Epidermal melanocyte (primary cell): ENCODE measurements at regions not wholly inside any gene's neighbourhood (a gene's known extent, or its start where the extent isn't known, plus 50 kb on each side); places are given as distances from the start of the nearest gene placed in this dataset.

Experiments used
- DNase-seq: peaks from one replicate; pipeline ENCODE4 v3.0.0; 2011; ENCODE audit warnings: low spot score; ENCODE audit not compliant: insufficient read length

DNA sequence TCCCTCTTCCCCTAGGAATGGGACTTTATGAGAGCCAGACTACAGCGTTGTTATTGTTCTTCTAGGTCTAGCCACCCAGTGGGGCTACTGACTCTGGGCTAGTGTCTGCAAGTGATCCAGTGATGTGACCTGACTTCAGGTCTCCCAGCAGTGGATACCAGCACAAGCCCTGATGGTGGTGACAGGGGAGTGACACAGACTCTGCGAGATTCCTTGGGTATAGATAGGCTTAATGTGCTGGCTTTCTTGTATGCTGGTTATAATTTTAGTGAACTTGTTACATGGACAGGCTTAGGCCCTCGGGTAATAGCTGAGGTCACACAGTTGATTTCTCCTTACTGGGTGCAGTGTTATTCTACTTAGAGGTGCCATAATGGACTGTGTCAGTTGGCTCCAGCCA, 106.9 kb downstream of the TBC1D30 start:
- DNase-seq, result no peak

DNA sequence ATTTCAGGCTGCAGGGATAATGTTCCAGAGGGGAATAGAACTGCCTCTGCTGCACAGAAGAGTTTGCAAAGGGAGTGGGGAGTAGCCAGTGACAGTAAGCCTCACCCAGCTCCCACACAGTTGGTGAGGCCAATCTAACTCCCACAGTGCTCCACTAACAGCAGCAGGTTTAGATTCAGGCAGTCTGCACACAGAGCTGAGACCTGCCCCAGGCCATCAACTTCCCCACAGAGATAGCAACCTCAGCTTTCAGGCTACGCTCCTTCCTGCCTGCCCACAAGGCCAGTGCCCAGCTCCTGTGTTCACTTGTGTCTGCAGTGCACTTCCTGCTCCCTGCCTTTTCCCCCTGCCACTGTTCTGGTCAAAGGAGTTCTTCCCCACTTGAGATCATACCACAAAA, 107.5 kb downstream of the TBC1D30 start:
- DNase-seq, result no peak

DNA sequence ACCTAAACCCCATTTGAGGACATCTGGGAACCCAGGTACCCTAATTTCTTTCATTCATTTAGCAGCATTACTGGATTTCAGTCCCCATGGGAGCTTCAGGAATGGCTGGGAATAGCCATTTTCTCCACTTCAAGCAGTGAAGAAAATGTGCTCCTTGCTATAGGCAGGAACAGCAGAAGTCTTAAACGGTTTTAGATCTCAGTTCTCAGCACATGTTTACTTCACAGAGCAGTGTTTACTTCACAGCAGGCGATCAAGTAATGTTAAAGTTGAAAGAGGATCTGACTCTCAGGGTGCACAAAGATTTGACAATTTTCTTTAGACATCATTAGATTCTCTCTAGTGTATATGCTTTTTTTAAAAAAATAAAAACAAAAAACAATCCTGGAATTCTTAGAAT, 109.3 kb downstream of the TBC1D30 start:
- DNase-seq, result no peak

DNA sequence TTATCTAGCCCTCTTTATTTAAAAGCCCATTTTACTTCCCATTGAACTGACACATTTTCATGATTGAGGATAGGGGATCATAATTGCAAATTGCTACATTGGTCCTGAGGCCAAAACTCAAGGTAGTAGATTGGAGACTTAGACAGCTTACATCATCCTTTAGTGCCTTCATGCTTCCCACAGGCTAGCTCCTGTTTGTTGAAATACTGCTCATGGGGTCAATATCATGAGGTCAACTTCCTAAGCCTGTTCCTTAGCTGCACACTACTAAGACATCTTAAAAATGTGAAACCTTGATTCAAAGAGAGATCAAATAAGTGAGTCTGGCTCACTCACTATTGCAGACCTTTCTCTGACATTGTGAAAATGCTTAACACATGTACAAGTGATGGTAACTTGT, 113.0 kb downstream of the TBC1D30 start:
- no peak for DNase-seq

DNA sequence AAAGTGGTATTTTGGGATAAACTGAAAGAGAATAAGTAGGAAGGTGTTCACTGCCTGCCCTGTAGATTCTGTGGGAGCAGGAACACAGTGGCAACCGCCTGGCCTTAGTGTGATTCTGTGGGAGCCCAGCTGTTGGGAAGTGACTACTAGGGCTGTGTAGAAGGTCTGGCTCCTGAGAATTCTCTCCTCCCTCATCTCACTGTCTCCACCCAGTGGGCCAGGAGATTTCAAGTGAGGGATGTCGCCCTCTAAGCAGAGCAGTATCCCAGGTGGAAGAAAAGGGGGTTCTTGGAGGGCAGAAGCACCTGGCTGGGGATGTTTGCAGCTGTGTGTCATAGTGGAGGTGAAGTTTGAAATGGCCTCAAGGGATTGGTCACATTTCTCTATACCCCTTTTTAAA, 113.7 kb downstream of the TBC1D30 start:
- no peak for DNase-seq

DNA sequence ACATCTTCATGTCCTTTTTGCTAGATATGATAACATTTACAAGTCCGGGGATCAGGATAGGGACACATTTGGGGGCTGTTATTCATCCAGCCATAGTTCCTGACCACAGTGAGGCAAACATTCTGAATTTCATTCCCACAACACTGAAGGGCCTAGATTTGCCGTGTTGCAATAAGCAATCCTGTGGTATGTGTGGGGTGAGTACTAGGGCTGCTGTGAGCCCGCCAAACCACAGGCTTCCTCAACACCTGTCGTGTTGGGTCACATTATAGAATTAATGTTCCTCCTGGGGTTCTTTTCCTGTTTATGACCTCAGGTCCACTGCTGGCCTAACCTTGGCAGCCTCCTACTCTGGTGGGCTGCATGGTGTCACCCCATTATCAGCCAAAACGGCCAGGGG, 119.2 kb downstream of the TBC1D30 start:
- DNase-seq, result no peak

DNA sequence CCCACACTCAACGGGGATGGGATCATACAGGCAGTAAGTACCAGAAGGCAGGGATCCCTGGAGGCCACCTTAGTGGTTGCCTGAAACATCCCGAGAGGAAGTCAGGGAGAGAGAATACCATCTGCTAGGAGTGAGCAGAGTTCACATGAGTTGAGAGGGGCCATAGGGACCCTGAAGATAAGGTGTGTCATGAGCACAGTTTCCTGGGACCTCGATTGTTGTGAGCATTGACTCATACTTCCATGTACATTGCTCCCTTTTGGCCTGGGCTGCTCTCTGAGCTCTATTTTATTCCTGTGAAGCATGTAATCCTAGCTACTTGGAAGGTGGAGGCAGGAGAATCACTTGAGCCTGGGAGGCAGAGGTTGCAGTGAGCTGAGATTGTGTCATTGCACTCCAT, 120.5 kb downstream of the TBC1D30 start:
- DNase-seq, result no peak

DNA sequence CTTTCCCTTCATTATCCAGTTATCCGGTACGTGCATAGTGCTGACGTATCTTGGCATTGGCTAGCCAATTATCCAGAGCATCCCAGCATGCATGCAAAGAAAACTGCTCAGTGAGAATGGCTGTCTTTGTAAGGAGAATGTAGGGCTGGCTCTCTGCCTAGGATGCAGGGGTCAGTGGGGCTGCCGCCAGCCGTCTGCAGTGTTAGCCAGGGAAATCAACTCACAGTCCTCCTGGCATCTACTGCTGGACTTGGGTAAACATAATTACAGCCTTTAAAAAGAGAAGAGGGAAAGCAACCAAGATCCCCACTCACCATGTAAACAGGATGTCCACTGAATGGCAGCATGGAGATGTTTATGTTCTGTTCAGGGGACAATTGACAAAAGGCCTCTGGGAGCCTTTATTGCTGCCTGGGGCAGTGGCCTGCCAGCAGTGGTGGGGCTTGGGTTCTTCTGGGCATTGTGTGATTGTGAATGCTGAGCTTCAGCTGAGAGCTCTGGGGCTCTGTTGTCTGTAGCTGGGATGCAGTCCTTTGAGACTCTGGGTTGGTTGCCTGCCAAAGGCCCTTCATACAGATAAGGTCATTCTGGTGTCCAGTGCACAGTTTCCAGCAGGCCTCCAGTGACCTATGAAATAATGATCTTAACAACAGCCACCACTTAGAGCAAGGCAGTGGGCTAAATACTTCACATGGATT, 121.8 kb downstream of the TBC1D30 start:
- DNase-seq, result peak; percentile 81

DNA sequence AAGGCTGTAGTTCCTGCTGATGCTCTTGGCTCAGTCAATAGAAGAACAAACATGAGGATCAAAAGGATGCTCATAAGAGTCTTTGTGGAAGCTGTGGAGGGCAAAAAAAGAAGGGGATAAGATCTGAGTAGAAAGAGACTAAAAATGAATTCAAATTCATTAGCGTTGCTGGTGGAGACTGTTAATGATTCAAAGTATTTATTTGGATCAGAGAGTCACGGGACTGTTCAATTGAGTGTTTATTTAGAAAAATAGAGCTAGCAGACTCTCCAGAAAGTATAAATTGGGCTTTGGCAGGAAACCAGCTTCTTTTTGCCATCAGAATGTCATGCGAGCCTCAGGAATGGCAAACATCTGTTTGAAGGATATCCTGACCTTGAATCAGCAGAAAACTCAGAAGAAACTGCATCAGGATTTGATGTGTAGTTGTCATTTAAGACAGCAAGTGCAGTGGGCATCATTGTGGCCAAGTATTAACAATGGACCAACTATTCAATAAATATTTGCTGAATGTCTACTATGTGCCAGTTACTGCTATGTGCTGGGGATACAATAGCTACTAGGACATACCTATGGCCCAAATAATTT, 126.4 kb downstream of the TBC1D30 start:
- DNase-seq, result no peak

DNA sequence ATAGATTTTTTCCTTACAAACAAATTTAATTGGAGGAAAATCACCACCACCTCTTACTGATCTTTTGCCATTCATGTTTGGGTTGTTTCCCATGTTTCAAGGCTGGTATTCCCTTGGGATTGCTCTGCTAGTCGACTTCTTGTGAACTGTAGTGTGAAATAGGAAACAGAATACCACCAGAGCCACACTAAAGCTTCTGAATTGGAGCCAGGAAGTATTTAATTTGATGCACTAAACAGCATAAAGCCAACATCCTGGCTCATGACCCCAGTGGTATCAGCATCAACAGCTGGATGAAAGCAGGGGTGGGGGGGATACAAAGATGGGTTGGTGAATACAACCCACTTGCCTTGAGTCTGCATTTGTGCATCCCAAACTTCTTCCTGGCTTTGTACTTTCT, 127.5 kb downstream of the TBC1D30 start:
- DNase-seq, result no peak

DNA sequence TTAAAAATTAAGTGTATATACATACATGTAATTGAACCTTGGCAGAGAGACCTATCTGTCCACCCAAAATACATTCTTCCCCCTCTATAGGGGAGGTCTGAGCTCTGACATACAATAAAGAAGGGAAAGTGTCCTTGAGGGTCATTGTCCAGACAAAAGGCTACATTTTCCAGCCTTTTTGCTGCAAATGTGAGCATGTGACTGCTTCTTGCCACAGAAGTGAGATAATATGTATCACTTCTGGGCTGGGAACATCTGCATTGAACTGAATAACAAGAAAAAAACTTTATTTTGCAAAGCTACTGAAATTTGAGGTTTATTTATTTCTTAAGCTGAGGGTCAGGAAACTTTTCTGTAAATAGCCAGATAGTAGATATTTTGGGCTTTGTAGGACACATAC, 131.3 kb downstream of the TBC1D30 start:
- DNase-seq, result no peak

DNA sequence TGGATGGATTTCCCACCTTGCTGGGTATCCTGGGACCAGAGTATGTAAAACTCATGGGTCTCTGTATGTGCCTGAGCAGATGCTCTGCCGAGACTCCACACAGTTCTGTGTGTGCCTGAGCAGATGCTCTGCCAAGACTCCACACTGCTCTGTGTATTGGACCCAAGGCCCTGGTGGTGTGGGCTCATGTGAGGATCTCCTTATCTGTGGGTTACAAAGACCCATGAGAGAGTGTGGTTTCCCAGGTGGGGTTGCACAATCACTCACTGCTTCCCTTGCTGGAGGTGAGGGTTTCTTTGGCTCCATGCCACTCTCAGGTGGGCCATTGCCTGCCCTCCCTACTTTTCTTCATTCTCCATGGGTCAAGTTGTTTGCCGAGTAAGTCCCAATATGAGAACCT, 141.5 kb downstream of the TBC1D30 start:
- DNase-seq, result no peak

DNA sequence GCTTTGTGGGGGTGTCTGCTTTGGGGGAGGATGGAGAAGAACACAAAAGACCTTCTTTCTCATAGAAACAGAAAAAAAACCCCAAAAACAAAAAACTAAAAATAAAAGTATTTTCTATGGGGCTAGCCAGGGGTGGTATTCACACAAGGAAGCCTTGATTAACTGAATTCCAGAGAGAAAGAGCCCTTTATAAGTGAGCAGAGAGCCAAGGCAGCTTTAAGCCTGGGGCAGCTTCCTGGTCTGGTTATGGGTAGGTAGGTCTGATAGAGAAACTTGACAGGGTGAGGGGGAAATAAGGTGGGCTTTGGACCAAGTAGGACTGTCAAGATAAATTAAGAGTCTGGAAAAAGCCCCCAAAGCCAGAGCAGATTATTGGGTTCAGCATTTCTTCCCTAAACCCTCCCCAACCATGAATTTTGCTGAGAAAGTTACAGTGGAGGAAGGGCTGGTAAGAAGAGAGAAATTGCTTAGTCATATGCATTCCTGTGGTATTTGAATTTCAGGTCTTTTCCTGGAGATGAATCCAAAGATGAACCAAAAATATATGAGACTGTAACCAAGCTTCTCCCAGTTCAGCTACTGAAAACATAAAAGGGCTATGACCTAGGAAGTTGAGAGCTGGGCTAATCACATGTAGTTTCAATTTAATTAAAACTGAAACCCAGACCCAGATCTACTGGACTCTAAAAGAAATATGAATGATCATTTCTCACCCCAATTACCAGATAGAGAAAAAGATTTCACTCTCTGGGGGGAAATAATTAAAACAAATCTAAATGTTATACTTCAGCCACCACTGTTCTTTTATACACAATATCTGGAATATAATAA, 144.8 kb downstream of the TBC1D30 start:
- DNase-seq, result peak; percentile 59

DNA sequence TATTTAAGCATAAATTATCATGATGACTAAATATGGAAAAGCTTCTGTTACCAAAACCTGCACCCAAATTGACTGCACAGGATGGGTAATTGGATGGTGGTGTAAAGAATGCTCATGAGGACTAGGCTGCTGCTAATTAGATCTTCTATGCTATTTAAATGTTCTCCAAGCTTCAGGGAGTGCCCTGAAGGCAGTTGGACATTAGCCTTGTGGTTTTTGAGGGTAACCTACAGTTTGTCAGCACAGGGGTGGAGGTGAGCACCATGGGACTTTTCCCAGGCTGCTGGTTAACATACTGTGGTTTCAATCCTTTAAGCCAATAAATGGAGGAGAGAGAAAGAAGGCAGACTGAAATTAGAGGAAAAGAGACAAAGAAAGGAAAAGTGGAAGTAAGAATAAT, 145.0 kb downstream of the WIF1 start:
- no peak for DNase-seq

DNA sequence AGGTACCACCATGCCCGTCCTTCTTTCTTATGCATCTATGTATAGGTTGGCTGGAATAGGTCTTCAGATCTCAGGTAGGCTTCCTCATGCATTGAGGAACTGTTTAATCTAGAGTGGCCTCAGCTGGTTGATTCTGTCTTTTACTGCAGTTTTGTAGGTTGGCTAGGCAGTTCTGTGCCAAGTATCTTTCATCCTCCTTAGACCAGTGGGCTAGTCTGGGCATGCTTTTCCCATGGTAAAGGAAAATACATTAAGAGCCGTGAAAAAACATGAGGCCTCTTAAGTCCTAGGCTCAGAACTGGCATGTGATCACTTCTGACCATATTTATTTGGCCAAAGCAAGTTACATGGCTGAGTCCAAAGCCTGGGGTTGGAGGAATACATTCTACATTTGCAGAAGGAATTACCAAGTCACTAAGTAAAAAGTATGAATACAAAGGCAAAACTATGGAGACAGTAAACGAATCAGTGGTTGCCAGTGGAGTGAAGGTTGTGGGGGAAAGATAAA, 137.3 kb downstream of the WIF1 start:
- DNase-seq, result no peak

DNA sequence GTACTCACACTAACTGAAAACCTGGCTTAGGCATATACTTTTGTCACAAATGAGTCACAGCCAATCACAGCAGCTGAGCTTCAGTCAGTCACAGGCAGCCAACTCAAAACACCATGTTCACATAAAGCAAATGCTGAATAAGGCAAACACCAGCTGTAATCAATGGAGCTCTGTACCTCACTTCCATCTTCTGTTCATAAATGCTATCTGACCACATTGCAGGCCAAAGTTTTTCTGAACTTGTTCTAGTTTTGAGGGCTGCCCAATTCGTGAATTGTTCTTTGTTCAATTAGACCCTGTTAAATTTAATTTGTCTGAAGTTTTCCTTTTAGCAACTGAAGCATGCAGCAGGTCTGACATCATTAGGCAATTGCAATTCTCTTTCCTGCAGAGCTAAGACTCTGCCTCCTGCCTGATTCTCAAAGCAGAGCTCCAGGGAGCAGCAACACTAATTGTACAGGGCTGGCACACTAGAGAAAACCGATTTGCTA, 129.9 kb downstream of the WIF1 start:
- DNase-seq, result peak; percentile 25

DNA sequence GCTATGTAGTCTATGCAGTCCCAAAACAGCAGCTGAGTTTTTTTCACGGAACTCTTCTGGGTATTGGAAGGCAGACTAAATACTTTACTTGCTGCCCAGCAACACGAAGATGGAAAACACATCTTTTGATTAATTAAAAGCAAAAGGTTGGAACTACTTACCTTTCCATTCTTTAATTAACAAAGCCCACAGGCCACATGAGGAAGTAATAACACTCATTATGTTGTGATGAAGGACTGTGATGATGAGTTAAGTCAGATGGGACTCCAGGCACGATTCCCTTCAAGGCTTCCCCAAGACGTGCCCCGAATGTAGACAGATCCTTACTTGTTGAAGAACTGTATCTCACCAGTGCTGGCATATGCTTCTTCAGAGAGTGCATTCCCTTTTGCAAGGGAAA, 129.0 kb downstream of the WIF1 start:
- DNase-seq, result no peak

DNA sequence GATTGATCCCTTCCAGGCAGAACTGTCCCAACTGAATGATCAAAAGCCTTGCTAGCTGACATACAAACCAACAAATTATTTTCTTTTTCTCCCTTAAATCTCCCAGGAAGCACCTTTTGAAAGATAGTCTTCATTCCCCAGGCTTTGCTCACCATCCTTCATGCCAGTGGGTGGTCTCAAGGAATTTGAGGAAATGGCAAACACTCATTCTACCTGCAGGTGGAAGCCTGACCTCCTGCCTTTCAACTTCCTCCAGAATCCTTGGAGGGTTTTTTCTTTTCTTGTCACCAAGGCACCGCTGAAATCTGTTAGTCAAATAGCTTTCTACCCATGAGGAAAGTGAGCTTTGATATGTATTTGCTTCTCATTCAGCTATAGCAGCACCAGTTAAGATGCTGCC, 128.5 kb downstream of the WIF1 start:
- no peak for DNase-seq

DNA sequence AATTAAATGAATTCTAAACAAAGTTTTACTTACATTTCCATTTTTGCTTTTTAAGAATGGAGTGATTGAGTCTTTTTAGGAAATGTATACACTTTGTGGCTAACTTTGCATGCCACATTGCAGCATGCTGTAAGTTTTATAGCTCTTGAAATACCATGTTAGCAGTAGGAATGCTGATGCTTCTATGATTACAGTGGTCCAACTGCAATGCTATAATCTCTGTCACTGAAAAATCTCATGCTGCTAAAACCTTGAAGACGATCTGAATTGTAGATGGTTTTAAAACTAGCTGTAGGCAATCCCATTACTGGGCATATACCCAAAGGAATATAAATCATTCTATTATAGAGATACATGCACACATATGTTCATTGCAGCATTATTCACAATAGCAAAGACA, 127.6 kb downstream of the WIF1 start:
- no peak for DNase-seq

DNA sequence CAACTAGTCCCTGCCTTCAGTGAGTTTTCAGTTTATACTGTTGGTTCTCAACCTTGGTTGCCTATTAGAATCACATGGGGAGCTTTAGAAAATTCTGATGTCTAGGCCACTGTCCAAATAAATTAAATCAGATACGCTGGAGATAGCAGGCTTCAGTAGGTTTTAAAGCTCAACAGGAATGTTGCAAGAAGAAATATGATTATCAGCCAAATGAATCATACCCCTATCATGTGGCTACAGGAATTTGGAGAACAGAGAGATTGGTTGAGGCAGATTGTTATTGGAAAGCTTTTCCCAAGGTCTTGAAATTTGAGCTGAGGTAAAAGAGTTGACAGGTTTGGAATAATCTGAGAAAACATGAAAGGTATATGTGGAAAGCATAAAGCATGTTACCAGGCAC, 125.3 kb downstream of the WIF1 start:
- DNase-seq, result no peak

DNA sequence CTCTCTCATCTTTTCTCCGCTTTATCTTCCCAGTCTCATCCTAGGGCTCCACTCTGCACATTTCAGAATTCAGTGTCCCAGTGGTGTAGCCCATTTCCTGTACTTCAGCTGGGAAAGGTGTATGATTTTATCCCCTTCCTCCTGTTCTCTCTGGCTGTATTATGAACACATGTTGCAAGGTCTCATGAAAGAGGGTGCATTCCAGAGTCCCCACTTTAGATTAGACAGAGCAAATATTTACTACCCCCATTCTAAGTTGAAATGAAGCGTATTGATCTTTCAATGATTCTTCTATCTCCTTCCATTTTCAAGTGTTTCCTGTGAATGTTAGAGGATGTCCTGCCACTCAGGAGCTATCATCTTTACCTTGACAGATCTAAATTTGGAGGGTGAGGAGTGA, 123.2 kb downstream of the WIF1 start:
- DNase-seq, result no peak
